K562 (cell line): ENCODE measurements at regions not wholly inside any gene's neighbourhood (a gene's known extent, or its start where the extent isn't known, plus 50 kb on each side); places are given as distances from the start of the nearest gene placed in this dataset.

Experiments
- ASH1L ChIP-seq: fragments of 450-650 bp; IDR thresholded peaks from 2 replicates; pipeline ENCODE4 v1.6.1; 2018; ENCODE audit warnings: borderline replicate concordance, mild to moderate bottlenecking, low read depth; ENCODE audit not compliant: partially characterized antibody
- CUX1 ChIP-seq: fragments of 200-800 bp; sonication (Bioruptor generic); IDR thresholded peaks from 2 replicates; pipeline ENCODE4 v1.6.1; 2016; ENCODE audit warnings: missing genetic modification characterization, missing compliant biosample characterization
- ELF4 ChIP-seq: fragments of 450-650 bp; formaldehyde crosslinking; IDR thresholded peaks from 2 replicates; pipeline ENCODE4 v1.4.0; 2022; ENCODE audit warnings: missing genetic modification characterization
- EZH2 ChIP-seq: IDR thresholded peaks from 2 replicates; pipeline ENCODE4 v1.6.1; 2012; ENCODE audit warnings: low read depth, mild to moderate bottlenecking, inconsistent platforms, low read length, borderline replicate concordance
- GABPA ChIP-seq: fragments of 200-800 bp; sonication (Bioruptor generic); conservative IDR thresholded peaks from 2 replicates; pipeline ENCODE4 v1.6.1; 2016; ENCODE audit warnings: low read depth, missing genetic modification characterization, missing compliant biosample characterization
- JUND ChIP-seq, 2 experiments: IDR thresholded peaks; 2 replicates in 1 of 2; 3 replicates in 1 of 2; pipeline ENCODE4 v1.6.1; 2011; ENCODE audit warnings: borderline replicate concordance in 2 of 2, low read depth in 2 of 2, low read length in 2 of 2, improper control_type of control experiment in 1 of 2, missing biosample characterization in 1 of 2, missing genetic modification characterization in 1 of 2, missing genetic modification reagents in 1 of 2
- L3MBTL2 ChIP-seq: fragments of 450-650 bp; IDR thresholded peaks from 2 replicates; pipeline ENCODE4 v1.6.1; 2016; ENCODE audit warnings: mild to moderate bottlenecking, moderate library complexity
- LARP7 ChIP-seq: fragments of 450-650 bp; IDR thresholded peaks from 2 replicates; pipeline ENCODE4 v1.6.1; 2016
- NCOA1 ChIP-seq: fragments of 450-650 bp; IDR thresholded peaks from 2 replicates; pipeline ENCODE4 v1.6.1; 2016; ENCODE audit warnings: low read depth
- PHF21A ChIP-seq: fragments of 450-650 bp; IDR thresholded peaks from 2 replicates; pipeline ENCODE4 v1.6.1; 2017; ENCODE audit warnings: low read depth, borderline replicate concordance
- PTBP1 ChIP-seq: fragments of 200-400 bp; formaldehyde crosslinking; IDR thresholded peaks from 2 replicates; pipeline ENCODE4 v1.6.1; 2017; ENCODE audit warnings: low read depth, low read length
- RBBP5 ChIP-seq: fragments of 200-600 bp; sonication (generic); IDR thresholded peaks from 2 replicates; pipeline ENCODE4 v1.6.1; 2012; ENCODE audit warnings: borderline replicate concordance, mild to moderate bottlenecking, low read length, control low read depth, inconsistent platforms; ENCODE audit not compliant: insufficient read depth, poor library complexity, severe bottlenecking
- SMAD3 ChIP-seq: fragments of 450-650 bp; formaldehyde crosslinking; conservative IDR thresholded peaks from 2 replicates; pipeline ENCODE4 v1.4.0; 2020; ENCODE audit warnings: mild to moderate bottlenecking
- SNIP1 ChIP-seq: fragments of 450-650 bp; IDR thresholded peaks from 2 replicates; pipeline ENCODE4 v1.7.1; 2017; ENCODE audit warnings: low read depth, mild to moderate bottlenecking
- TCF7L2 ChIP-seq: fragments of 150-350 bp; IDR thresholded peaks from 2 replicates; pipeline ENCODE4 v1.6.1; 2016; ENCODE audit warnings: low read depth, mild to moderate bottlenecking, low read length, moderate library complexity
- THRB ChIP-seq: fragments of 450-650 bp; formaldehyde crosslinking; conservative IDR thresholded peaks from 2 replicates; pipeline ENCODE4 v1.4.0; 2022; ENCODE audit warnings: mild to moderate bottlenecking, missing genetic modification characterization
- ZBTB12 ChIP-seq: fragments of 250-450 bp; sonication (Bioruptor Pico); IDR thresholded peaks from 2 replicates; pipeline ENCODE4 v1.4.0; 2020
- ZNF253 ChIP-seq: fragments of 250-450 bp; sonication (Bioruptor Pico); conservative IDR thresholded peaks from 2 replicates; pipeline ENCODE4 v1.6.1; 2021; ENCODE audit warnings: mild to moderate bottlenecking
- ZNF444 ChIP-seq: fragments of 250-450 bp; sonication (Bioruptor Pico); IDR thresholded peaks from 2 replicates; pipeline ENCODE4 v1.4.0; 2020; ENCODE audit warnings: mild to moderate bottlenecking, moderate library complexity
- ZNF644 ChIP-seq: fragments of 200-800 bp; sonication (Bioruptor generic); IDR thresholded peaks from 2 replicates; pipeline ENCODE4 v1.6.1; 2016; ENCODE audit warnings: low read depth, missing genetic modification characterization, missing compliant biosample characterization
- ZNF764 ChIP-seq: fragments of 250-450 bp; sonication (Bioruptor Pico); IDR thresholded peaks from 2 replicates; pipeline ENCODE4 v1.4.0; 2020; ENCODE audit warnings: low read depth, mild to moderate bottlenecking, moderate library complexity

- TF ChIP-seq CUX1 (CRISPR knock-in tag) (no peak), LARP7 (no peak), ZBTB12 (CRISPR knock-in tag) (0 out of 2 replicates have a peak, but pooled peaks have one; percentile 10), JUND (IDR thresholded peaks at IDR 0.05; ENCODE audit: borderline replicate concordance, low read depth, low read length) (peak; percentile 19; the same call in 1 of the 2 replicates), JUND (tag; IDR thresholded peaks at IDR 0.05; ENCODE audit: borderline replicate concordance, low read depth, low read length) (0 out of 3 replicates have a peak, but pooled peaks have one; percentile 18), SNIP1 (no peak), EZH2 (no peak), THRB (CRISPR knock-in tag) (no peak), RBBP5 (no peak), SMAD3 (no peak), ASH1L (no peak), ZNF444 (CRISPR knock-in tag) (no peak), L3MBTL2 (peak; percentile 73), PTBP1 (no peak), NCOA1 (no peak), ELF4 (0 out of 2 replicates have a peak, but pooled peaks have one; percentile 7), ZNF644 (tag) (0 out of 2 replicates have a peak, but pooled peaks have one; percentile 37), TCF7L2 (no peak), GABPA (tag) (peak; percentile 33; the same call in 1 of the 2 replicates), ZNF764 (CRISPR knock-in tag) (no peak), ZNF253 (no peak), PHF21A (no peak)
These were observed 737.4 kb downstream of the UQCRFS1 start (continued) for GRCh38 chr19:28475525-28475924.
